ENCODE measurements at regions not wholly inside any gene's neighbourhood (a gene's known extent, or its start where the extent isn't known, plus 50 kb on each side); places are given as distances from the start of the nearest gene placed in this dataset.

DNA sequence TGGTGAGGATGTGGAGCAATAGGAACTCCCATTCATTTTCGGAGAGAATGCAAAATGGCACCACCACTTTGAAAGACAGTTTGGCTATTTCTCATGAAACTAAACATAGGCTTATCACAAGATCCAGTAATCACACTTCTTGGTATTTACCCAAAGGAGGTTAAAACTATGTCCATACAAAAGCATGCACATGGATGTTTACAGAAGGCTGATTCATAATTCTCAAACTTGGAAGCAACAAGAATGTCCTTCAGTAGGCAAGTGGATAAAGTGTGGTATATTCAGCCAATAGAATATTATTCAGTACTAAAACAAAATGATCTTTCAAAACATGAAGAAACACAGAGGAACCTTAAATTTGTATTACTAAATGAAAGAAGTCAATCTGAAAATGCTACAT lies 440.6 kb downstream of the FBXO15 start:
- TF ChIP-seq, protein P1, sequence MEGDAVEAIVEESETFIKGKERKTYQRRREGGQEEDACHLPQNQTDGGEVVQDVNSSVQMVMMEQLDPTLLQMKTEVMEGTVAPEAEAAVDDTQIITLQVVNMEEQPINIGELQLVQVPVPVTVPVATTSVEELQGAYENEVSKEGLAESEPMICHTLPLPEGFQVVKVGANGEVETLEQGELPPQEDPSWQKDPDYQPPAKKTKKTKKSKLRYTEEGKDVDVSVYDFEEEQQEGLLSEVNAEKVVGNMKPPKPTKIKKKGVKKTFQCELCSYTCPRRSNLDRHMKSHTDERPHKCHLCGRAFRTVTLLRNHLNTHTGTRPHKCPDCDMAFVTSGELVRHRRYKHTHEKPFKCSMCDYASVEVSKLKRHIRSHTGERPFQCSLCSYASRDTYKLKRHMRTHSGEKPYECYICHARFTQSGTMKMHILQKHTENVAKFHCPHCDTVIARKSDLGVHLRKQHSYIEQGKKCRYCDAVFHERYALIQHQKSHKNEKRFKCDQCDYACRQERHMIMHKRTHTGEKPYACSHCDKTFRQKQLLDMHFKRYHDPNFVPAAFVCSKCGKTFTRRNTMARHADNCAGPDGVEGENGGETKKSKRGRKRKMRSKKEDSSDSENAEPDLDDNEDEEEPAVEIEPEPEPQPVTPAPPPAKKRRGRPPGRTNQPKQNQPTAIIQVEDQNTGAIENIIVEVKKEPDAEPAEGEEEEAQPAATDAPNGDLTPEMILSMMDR (IDR thresholded peaks at IDR 0.05; ENCODE audit: low read depth, low read length, missing input control): no peak
- TF ChIP-seq TAF1 (conservative IDR thresholded peaks at IDR 0.05) (no peak), RXRA (IDR thresholded peaks at IDR 0.05) (no peak), SP1 (IDR thresholded peaks at IDR 0.05) (no peak), YY1 (IDR thresholded peaks at IDR 0.05) (no peak), GABPA (IDR thresholded peaks at IDR 0.05 in 1 of 2, conservative IDR thresholded peaks at IDR 0.05 in 1 of 2) (no peak), EGR1 (IDR thresholded peaks at IDR 0.05; ENCODE audit: low read depth in 2 of 2) (no peak)
- TF ChIP-seq, protein P2, sequence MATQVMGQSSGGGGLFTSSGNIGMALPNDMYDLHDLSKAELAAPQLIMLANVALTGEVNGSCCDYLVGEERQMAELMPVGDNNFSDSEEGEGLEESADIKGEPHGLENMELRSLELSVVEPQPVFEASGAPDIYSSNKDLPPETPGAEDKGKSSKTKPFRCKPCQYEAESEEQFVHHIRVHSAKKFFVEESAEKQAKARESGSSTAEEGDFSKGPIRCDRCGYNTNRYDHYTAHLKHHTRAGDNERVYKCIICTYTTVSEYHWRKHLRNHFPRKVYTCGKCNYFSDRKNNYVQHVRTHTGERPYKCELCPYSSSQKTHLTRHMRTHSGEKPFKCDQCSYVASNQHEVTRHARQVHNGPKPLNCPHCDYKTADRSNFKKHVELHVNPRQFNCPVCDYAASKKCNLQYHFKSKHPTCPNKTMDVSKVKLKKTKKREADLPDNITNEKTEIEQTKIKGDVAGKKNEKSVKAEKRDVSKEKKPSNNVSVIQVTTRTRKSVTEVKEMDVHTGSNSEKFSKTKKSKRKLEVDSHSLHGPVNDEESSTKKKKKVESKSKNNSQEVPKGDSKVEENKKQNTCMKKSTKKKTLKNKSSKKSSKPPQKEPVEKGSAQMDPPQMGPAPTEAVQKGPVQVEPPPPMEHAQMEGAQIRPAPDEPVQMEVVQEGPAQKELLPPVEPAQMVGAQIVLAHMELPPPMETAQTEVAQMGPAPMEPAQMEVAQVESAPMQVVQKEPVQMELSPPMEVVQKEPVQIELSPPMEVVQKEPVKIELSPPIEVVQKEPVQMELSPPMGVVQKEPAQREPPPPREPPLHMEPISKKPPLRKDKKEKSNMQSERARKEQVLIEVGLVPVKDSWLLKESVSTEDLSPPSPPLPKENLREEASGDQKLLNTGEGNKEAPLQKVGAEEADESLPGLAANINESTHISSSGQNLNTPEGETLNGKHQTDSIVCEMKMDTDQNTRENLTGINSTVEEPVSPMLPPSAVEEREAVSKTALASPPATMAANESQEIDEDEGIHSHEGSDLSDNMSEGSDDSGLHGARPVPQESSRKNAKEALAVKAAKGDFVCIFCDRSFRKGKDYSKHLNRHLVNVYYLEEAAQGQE (IDR thresholded peaks at IDR 0.05): no peak

Data from liver (tissue), 3 donors.